A549 (cell line): ENCODE measurements at regions not wholly inside any gene's neighbourhood (a gene's known extent, or its start where the extent isn't known, plus 50 kb on each side); places are given as distances from the start of the nearest gene placed in this dataset.

Experiments
- ATAC-seq, 2 experiments: fragments of 200-7000 bp in 1 of 2; fragments of >200 bp in 1 of 2; cut with Nextera tagmentation in 1 of 2; cut with Tn5 transposase in 1 of 2; 3 replicates each; pipeline versions ENCODE4 v1.8.0 to v1.9.1; 2018 to 2020; ENCODE audit warnings: mild to moderate bottlenecking in 1 of 2, moderate library complexity in 1 of 2
- CTCF ChIA-PET: fragments of 300-600 bp; sonication (Branson Sonifier 250); formaldehyde crosslinking; extraction: SDS; loops from one replicate; lab custom pipeline; 2021; ENCODE audit warnings: antibody characterized with exemption, inconsistent platforms; lab: Yijun Ruan, JAX
- POLR2A ChIA-PET: fragments of 350-600 bp; formaldehyde crosslinking; extraction: SDS; loops from one replicate; lab custom pipeline; 2021; ENCODE audit warnings: antibody characterized with exemption, inconsistent platforms; lab: Yijun Ruan, JAX
- DNase-seq, 2 experiments: peaks; one replicate each; pipeline versions ENCODE4 v3.0.0 to v3.0.0-alpha.2; 2011 to 2016; ENCODE audit warnings: low read depth in 1 of 2, low spot score in 1 of 2
- FAIRE-seq: peaks from 2 replicates; lab custom pipeline; 2011; peaks lifted over from hg19 to GRCh38; lab: Jason Lieb, UNC
- H3K27ac ChIP-seq, 2 experiments: fragments of >200 bp; sonication (Bioruptor Twin); formaldehyde crosslinking; 3 replicates each; pipeline ENCODE4 v1.5.1; 2016 to 2017
- H3K4me1 ChIP-seq: fragments of >200 bp; sonication (Bioruptor Twin); formaldehyde crosslinking; 3 replicates; pipeline ENCODE4 v1.6.1; 2016
- H3K4me2 ChIP-seq: fragments of >200 bp; sonication (Bioruptor Twin); formaldehyde crosslinking; 3 replicates; pipeline ENCODE4 v1.6.1; 2016
- H3K4me3 ChIP-seq: fragments of >200 bp; sonication (Bioruptor Twin); formaldehyde crosslinking; 3 replicates; pipeline ENCODE4 v1.5.1; 2016
- H3K9me3 ChIP-seq: fragments of >200 bp; sonication (Bioruptor Twin); formaldehyde crosslinking; 3 replicates; pipeline ENCODE4 v1.6.1; 2016
- BHLHE40 ChIP-seq: IDR thresholded peaks from 2 replicates; pipeline ENCODE4 v1.6.1; 2012; ENCODE audit warnings: low read depth, low read length, inconsistent platforms
- CBX8 ChIP-seq: fragments of 200-600 bp; sonication (generic); IDR thresholded peaks from 2 replicates; pipeline ENCODE4 v1.6.1; 2016
- CHD2 ChIP-seq: fragments of 150-350 bp; IDR thresholded peaks from 2 replicates; pipeline ENCODE4 v1.6.1; 2014; ENCODE audit warnings: low read length; ENCODE audit not compliant: partially characterized antibody
- CHD4 ChIP-seq: fragments of 200-600 bp; sonication (generic); IDR thresholded peaks from 2 replicates; pipeline ENCODE4 v1.6.1; 2016; ENCODE audit warnings: antibody characterized with exemption, mild to moderate bottlenecking, borderline replicate concordance
- EHF ChIP-seq: fragments of 250-450 bp; sonication (Bioruptor Pico); IDR thresholded peaks from 2 replicates; pipeline ENCODE4 v1.5.0; 2020; ENCODE audit warnings: mild to moderate bottlenecking
- EP300 ChIP-seq, 2 experiments: fragments of >200 bp; sonication (Bioruptor Twin); formaldehyde crosslinking; IDR thresholded peaks; 2 replicates in 1 of 2; 3 replicates in 1 of 2; pipeline ENCODE4 v1.6.1; 2016 to 2017
- GATA3 ChIP-seq: IDR thresholded peaks from 2 replicates; pipeline ENCODE4 v1.6.1; 2012; ENCODE audit warnings: borderline replicate concordance
- HOXB13 ChIP-seq: fragments of 250-450 bp; sonication (Bioruptor Pico); IDR thresholded peaks from 2 replicates; pipeline ENCODE4 v1.5.0; 2020; ENCODE audit warnings: low read depth, mild to moderate bottlenecking, moderate library complexity
- JUNB ChIP-seq: fragments of >200 bp; sonication (Bioruptor Twin); formaldehyde crosslinking; IDR thresholded peaks from 2 replicates; pipeline ENCODE4 v1.6.1; 2016
- MAFK ChIP-seq: fragments of 450-650 bp; IDR thresholded peaks from 2 replicates; pipeline ENCODE4 v1.6.1; 2014; ENCODE audit not compliant: partially characterized antibody
- POLR2A ChIP-seq: IDR thresholded peaks from 2 replicates; pipeline ENCODE4 v1.6.1; 2012; ENCODE audit warnings: mild to moderate bottlenecking, low read length
- RCOR1 ChIP-seq: fragments of 150-350 bp; IDR thresholded peaks from 2 replicates; pipeline ENCODE4 v1.6.1; 2014; ENCODE audit warnings: antibody characterized with exemption, low read length, low read depth
- RNF2 ChIP-seq: fragments of 200-600 bp; sonication (generic); IDR thresholded peaks from 2 replicates; pipeline ENCODE4 v1.6.1; 2016; ENCODE audit warnings: low read depth, mild to moderate bottlenecking, antibody characterized with exemption, moderate library complexity, borderline replicate concordance
- SMC3 ChIP-seq: fragments of >200 bp; sonication (Bioruptor Twin); formaldehyde crosslinking; IDR thresholded peaks from 3 replicates; pipeline ENCODE4 v1.6.1; 2018; ENCODE audit warnings: inconsistent platforms
- ZC3H11A ChIP-seq: fragments of 450-650 bp; IDR thresholded peaks from 2 replicates; pipeline ENCODE4 v1.6.1; 2014; ENCODE audit warnings: antibody characterized with exemption, mild to moderate bottlenecking
- ZSCAN20 ChIP-seq: fragments of 250-450 bp; sonication (Bioruptor Pico); IDR thresholded peaks from 2 replicates; pipeline ENCODE4 v1.8.0; 2022; ENCODE audit warnings: mild to moderate bottlenecking, moderate library complexity
- WGBS: methylation state at CpG from one replicate; pipeline ENCODE4 v1.1.6; 2017; ENCODE audit errors: missing lambda C conversion rate; 5-methylcytosine and 5-hydroxymethylcytosine counted together
- TF ChIP-seq, protein P1 (sequence below): fragments of 250-450 bp; sonication (Bioruptor Pico); IDR thresholded peaks from 2 replicates; pipeline ENCODE4 v1.5.0; 2020; ENCODE audit warnings: low read depth, mild to moderate bottlenecking, moderate library complexity
- TF ChIP-seq, protein P2 (sequence below): fragments of 200-600 bp; sonication (generic); IDR thresholded peaks from 2 replicates; pipeline ENCODE4 v1.6.1; 2016; ENCODE audit warnings: antibody characterized with exemption, mild to moderate bottlenecking, moderate library complexity
- TF ChIP-seq, protein P3 (sequence below): IDR thresholded peaks from 2 replicates; pipeline ENCODE4 v1.6.1; 2012; ENCODE audit warnings: low read depth, borderline replicate concordance
- TF ChIP-seq, protein P4 (sequence below): fragments of 250-450 bp; sonication (Bioruptor Pico); IDR thresholded peaks from 2 replicates; pipeline ENCODE4 v1.5.0; 2021; ENCODE audit warnings: mild to moderate bottlenecking, moderate library complexity, borderline replicate concordance
- TF ChIP-seq, protein P5 (sequence below): IDR thresholded peaks from 2 replicates; pipeline ENCODE4 v1.6.1; 2012

DNA sequence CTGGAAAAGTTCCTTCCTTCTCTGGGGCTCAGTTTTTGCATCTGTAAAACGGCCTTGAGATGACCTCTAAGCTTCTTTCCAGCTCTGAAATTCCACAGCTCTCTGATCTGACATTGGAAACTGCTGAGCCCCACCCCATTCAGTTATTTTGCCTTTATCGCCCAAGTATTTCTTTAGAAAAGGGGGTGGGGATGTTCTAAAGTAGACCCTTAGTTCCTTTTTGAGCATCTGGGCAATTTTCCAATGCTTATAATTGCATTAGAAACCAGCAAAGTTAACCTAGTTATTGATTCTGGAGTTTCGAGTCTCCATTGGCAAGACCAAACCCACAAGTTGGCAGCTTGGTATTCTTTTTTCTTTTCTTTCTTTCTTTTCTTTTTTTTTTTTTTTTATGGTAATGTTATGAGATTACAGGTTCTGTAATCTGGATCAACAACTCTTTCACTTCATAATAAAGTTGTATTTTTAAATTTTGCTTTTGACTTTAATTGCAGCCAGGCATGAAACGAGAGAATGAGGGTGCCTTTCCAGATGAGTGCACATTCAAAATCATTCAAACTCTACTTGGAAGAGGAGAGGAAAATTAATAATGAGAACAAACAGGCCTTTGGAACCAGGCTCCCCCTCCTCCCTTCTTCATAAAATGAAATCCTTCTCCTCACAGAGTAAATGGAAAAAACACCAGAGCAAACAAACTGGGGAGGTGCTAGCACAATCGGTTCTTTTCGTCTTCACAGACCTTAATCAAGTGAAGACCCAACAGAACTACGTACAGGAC lies 76.8 kb upstream of the LRIG1 start:
- CTCF ChIA-PET, result no interaction called here

DNA sequence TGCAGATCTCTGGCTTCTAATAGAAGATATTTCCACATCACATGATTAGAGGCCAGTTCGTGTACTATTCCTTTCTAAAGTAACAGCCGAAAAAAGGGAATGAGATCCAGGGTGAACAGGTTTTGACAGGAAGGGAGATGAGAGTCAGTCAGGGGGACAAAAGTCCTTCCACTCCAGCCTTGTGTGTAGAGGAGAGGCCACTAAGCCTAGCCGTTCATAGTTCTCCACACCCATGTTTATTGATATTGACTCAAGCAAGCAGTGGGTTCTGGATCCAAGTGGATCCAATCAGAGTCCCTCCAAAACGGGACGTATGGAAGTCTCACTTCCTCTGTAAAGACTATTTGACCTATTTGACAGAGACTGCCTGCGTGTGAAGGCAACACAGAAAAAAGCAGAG lies 80.4 kb upstream of the LRIG1 start:
- Histone ChIP-seq H3K27ac (no peak overlapping the region), H3K4me2 (no peak overlapping the region), H3K4me3 (no peak overlapping the region)
- WGBS, result 57% methylated on average over 6 of the region's 6 CpGs
- FAIRE-seq (no peak), DNase-seq (no peak), ATAC-seq (no peak)
- CTCF ChIA-PET, result interaction anchor here (0.7 to 1.4 kb wide), 2 partner anchors 68 to 167 kb away, joined by 3 to 4 read pairs; no protein-coding TSS in a partner anchor
- POLR2A ChIA-PET, result no interaction called here
- TF ChIP-seq, protein P1, sequence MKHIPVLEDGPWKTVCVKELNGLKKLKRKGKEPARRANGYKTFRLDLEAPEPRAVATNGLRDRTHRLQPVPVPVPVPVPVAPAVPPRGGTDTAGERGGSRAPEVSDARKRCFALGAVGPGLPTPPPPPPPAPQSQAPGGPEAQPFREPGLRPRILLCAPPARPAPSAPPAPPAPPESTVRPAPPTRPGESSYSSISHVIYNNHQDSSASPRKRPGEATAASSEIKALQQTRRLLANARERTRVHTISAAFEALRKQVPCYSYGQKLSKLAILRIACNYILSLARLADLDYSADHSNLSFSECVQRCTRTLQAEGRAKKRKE, result no peak
- TF ChIP-seq CHD4 (no peak), GATA3 (no peak), RCOR1 (no peak), CBX8 (no peak), RNF2 (no peak), MAFK (no peak), BHLHE40 (no peak), JUNB (no peak), ZSCAN20 (CRISPR knock-in tag) (no peak), CHD2 (no peak), ZC3H11A (no peak), EP300 (IDR thresholded peaks at IDR 0.05) (no peak), EHF (CRISPR knock-in tag) (no peak), POLR2A (no peak)
- TF ChIP-seq, protein P2, sequence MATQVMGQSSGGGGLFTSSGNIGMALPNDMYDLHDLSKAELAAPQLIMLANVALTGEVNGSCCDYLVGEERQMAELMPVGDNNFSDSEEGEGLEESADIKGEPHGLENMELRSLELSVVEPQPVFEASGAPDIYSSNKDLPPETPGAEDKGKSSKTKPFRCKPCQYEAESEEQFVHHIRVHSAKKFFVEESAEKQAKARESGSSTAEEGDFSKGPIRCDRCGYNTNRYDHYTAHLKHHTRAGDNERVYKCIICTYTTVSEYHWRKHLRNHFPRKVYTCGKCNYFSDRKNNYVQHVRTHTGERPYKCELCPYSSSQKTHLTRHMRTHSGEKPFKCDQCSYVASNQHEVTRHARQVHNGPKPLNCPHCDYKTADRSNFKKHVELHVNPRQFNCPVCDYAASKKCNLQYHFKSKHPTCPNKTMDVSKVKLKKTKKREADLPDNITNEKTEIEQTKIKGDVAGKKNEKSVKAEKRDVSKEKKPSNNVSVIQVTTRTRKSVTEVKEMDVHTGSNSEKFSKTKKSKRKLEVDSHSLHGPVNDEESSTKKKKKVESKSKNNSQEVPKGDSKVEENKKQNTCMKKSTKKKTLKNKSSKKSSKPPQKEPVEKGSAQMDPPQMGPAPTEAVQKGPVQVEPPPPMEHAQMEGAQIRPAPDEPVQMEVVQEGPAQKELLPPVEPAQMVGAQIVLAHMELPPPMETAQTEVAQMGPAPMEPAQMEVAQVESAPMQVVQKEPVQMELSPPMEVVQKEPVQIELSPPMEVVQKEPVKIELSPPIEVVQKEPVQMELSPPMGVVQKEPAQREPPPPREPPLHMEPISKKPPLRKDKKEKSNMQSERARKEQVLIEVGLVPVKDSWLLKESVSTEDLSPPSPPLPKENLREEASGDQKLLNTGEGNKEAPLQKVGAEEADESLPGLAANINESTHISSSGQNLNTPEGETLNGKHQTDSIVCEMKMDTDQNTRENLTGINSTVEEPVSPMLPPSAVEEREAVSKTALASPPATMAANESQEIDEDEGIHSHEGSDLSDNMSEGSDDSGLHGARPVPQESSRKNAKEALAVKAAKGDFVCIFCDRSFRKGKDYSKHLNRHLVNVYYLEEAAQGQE, result no peak
- TF ChIP-seq, protein P3, sequence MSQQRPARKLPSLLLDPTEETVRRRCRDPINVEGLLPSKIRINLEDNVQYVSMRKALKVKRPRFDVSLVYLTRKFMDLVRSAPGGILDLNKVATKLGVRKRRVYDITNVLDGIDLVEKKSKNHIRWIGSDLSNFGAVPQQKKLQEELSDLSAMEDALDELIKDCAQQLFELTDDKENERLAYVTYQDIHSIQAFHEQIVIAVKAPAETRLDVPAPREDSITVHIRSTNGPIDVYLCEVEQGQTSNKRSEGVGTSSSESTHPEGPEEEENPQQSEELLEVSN, result no peak
- TF ChIP-seq, protein P4, sequence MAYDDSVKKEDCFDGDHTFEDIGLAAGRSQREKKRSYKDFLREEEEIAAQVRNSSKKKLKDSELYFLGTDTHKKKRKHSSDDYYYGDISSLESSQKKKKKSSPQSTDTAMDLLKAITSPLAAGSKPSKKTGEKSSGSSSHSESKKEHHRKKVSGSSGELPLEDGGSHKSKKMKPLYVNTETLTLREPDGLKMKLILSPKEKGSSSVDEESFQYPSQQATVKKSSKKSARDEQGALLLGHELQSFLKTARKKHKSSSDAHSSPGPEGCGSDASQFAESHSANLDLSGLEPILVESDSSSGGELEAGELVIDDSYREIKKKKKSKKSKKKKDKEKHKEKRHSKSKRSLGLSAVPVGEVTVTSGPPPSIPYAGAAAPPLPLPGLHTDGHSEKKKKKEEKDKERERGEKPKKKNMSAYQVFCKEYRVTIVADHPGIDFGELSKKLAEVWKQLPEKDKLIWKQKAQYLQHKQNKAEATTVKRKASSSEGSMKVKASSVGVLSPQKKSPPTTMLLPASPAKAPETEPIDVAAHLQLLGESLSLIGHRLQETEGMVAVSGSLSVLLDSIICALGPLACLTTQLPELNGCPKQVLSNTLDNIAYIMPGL (CRISPR knock-in tag), result no peak
- TF ChIP-seq, all 56 proteins: peak for 0
- H3K4me1 ChIP-seq, result no peaks in the 10 kb centered on the region
- H3K9me3 ChIP-seq, result no peaks in the 10 kb centered on the region

More for the DNA sequence above, 76.8 kb upstream of the LRIG1 start:
- no peak for DNase-seq
- Histone ChIP-seq H3K27ac (no peak overlapping the region), H3K4me2 (no peak overlapping the region), H3K9me3 (no peaks in the 10 kb centered on the region), H3K4me1 (no peaks in the 10 kb centered on the region), H3K4me3 (no peak overlapping the region)
- ATAC-seq, result no peak
- FAIRE-seq, result no peak
- TF ChIP-seq SMC3 (no peak), HOXB13 (no peak), MAFK (no peak), EP300 (IDR thresholded peaks at IDR 0.05) (no peak)
- TF ChIP-seq, protein P4 (CRISPR knock-in tag), result no peak
- TF ChIP-seq, protein P5, sequence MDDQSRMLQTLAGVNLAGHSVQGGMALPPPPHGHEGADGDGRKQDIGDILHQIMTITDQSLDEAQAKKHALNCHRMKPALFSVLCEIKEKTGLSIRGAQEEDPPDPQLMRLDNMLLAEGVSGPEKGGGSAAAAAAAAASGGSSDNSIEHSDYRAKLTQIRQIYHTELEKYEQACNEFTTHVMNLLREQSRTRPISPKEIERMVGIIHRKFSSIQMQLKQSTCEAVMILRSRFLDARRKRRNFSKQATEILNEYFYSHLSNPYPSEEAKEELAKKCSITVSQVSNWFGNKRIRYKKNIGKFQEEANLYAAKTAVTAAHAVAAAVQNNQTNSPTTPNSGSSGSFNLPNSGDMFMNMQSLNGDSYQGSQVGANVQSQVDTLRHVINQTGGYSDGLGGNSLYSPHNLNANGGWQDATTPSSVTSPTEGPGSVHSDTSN, result no peak
- 65% methylated on average over 7 of the region's 7 CpGs for WGBS
- POLR2A ChIA-PET, result no interaction called here
